ENCODE measurements at regions not wholly inside any gene's neighbourhood (a gene's known extent, or its start where the extent isn't known, plus 50 kb on each side); places are given as distances from the start of the nearest gene placed in this dataset.

DNA sequence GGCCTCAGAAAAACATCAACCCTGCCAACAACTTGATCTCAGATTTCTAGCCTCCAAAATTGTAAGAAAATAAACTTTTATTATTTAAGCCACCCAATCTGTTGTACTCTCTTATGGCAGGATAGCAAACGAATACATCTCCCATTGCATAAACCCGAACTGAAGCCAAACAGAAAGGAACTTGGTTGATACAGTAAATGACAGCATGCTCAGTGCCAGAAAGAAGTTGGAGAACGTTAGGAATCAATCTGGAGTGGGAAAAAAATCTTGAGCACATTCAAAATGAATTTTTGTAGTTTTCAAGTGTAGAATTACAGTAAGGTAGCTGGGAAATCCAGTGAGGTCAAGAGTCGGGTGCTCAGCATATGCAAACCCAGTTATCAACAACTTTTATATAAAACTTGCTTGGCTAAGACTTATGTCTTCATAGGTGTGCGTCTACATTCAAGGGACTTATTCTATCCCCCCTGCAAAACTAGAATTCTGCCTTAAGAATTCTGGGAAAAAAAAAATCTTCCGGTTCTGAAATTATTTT is 157.5 kb upstream of the ANKRD50 start:
- TF ChIP-seq, protein P1, sequence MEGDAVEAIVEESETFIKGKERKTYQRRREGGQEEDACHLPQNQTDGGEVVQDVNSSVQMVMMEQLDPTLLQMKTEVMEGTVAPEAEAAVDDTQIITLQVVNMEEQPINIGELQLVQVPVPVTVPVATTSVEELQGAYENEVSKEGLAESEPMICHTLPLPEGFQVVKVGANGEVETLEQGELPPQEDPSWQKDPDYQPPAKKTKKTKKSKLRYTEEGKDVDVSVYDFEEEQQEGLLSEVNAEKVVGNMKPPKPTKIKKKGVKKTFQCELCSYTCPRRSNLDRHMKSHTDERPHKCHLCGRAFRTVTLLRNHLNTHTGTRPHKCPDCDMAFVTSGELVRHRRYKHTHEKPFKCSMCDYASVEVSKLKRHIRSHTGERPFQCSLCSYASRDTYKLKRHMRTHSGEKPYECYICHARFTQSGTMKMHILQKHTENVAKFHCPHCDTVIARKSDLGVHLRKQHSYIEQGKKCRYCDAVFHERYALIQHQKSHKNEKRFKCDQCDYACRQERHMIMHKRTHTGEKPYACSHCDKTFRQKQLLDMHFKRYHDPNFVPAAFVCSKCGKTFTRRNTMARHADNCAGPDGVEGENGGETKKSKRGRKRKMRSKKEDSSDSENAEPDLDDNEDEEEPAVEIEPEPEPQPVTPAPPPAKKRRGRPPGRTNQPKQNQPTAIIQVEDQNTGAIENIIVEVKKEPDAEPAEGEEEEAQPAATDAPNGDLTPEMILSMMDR (IDR thresholded peaks at IDR 0.05) = no peak
- no peak for TF ChIP-seq POLR2A (IDR thresholded peaks at IDR 0.05)
- no peak for TF ChIP-seq EP300 (IDR thresholded peaks at IDR 0.05)
